Esophagus (tissue), 2 donors: ENCODE measurements at regions not wholly inside any gene's neighbourhood (a gene's known extent, or its start where the extent isn't known, plus 50 kb on each side); places are given as distances from the start of the nearest gene placed in this dataset.

Experiments used
- H3K27ac ChIP-seq, 2 donors: one replicate each; pipeline ENCODE4 v1.5.1; 2013; ENCODE audit warnings: low read depth in 2 of 2, mild to moderate bottlenecking in 2 of 2, inconsistent platforms in 1 of 2, low read length in 1 of 2, moderate library complexity in 1 of 2
- H3K27me3 ChIP-seq, 2 donors: one replicate each; pipeline ENCODE4 v1.6.1; 2013; ENCODE audit warnings: low read length in 2 of 2, control low read depth in 1 of 2, mild to moderate bottlenecking in 1 of 2; ENCODE audit not compliant: insufficient read depth in 2 of 2, control insufficient read depth in 1 of 2
- H3K36me3 ChIP-seq, 2 donors: one replicate each; pipeline ENCODE4 v1.6.1; 2013; ENCODE audit warnings: low read length in 1 of 2; ENCODE audit not compliant: control insufficient read depth in 2 of 2, insufficient read depth in 2 of 2
- H3K4me1 ChIP-seq, 2 donors: one replicate each; pipeline ENCODE4 v1.6.1; 2013; ENCODE audit warnings: low read length in 1 of 2; ENCODE audit not compliant: control insufficient read depth in 2 of 2, insufficient read depth in 2 of 2
- H3K4me3 ChIP-seq, 2 donors: one replicate each; pipeline ENCODE4 v1.5.1; 2013; ENCODE audit warnings: low read length in 2 of 2, mild to moderate bottlenecking in 2 of 2, low read depth in 1 of 2, moderate library complexity in 1 of 2
- H3K9me3 ChIP-seq, 2 donors: one replicate each; pipeline ENCODE4 v1.6.1; 2013; ENCODE audit warnings: mild to moderate bottlenecking in 2 of 2, low read depth in 1 of 2, low read length in 1 of 2, moderate library complexity in 1 of 2; ENCODE audit not compliant: control insufficient read depth in 2 of 2, insufficient read depth in 1 of 2
- WGBS, 2 donors: extraction: QIAGEN DNeasy Blood & Tissue Kit; methylation state at CpG; one replicate each; pipeline ENCODE4 v1.1.7; 2013; 5-methylcytosine and 5-hydroxymethylcytosine counted together
- donor health status: healthy with polysubstance abuse.
- donor health status: Bipolar disorder and iron deficiency.

- no peaks in the 10 kb centered on the region for H3K4me1 ChIP-seq
- H3K9me3 ChIP-seq, result no peaks in the 10 kb centered on the region
- WGBS, 2 donors, result 49 to 69% methylated on average over 2 of the region's 2 CpGs
- H3K36me3 ChIP-seq, result no peaks in the 10 kb centered on the region
- H3K27ac ChIP-seq, result no peak overlapping the region
- no peak overlapping the region for H3K4me3 ChIP-seq
- no peaks in the 10 kb centered on the region for H3K27me3 ChIP-seq
These were observed 181.7 kb upstream of the ZC3H12C start for GRCh38 chr11:109911488-109911887.

- 58 to 65% methylated on average over 4 of the region's 4 CpGs for WGBS, 2 donors
- no peaks in the 10 kb centered on the region for H3K36me3 ChIP-seq
These were observed 179.2 kb upstream of the ZC3H12C start for GRCh38 chr11:109914038-109914437.

GRCh38 chr11:109914809-109915653 lies 178.2 kb upstream of the ZC3H12C start:
- Histone ChIP-seq H3K27ac (no peak overlapping the region), H3K4me3 (no peak overlapping the region), H3K4me1 (no peaks in the 10 kb centered on the region), H3K9me3 (no peaks in the 10 kb centered on the region), H3K36me3 (no peaks in the 10 kb centered on the region), H3K27me3 (no peaks in the 10 kb centered on the region)
- 33 to 40% methylated on average over 5 of the region's 5 CpGs for WGBS, 2 donors

More at GRCh38 chr11:109914038-109914437, 179.2 kb upstream of the ZC3H12C start:
- Histone ChIP-seq H3K27me3 (no peaks in the 10 kb centered on the region), H3K27ac (no peak overlapping the region), H3K4me1 (no peaks in the 10 kb centered on the region), H3K4me3 (no peak overlapping the region), H3K9me3 (no peaks in the 10 kb centered on the region)

GRCh38 chr11:109926941-109927340 lies 166.3 kb upstream of the ZC3H12C start:
- WGBS, 2 donors, result 37 to 44% methylated on average over 3 of the region's 3 CpGs
- no peaks in the 10 kb centered on the region for H3K36me3 ChIP-seq
- no peak overlapping the region for H3K27ac ChIP-seq
- no peaks in the 10 kb centered on the region for H3K27me3 ChIP-seq
- H3K4me3 ChIP-seq, result no peak overlapping the region
- H3K9me3 ChIP-seq, result no peaks in the 10 kb centered on the region
- H3K4me1 ChIP-seq, result no peaks in the 10 kb centered on the region

- Histone ChIP-seq H3K27ac (no peak overlapping the region), H3K36me3 (no peaks in the 10 kb centered on the region), H3K4me3 (no peak overlapping the region), H3K27me3 (no peaks in the 10 kb centered on the region), H3K9me3 (no peaks in the 10 kb centered on the region), H3K4me1 (no peaks in the 10 kb centered on the region)
- 85 to 88% methylated on average over 3 of the region's 3 CpGs for WGBS, 2 donors
These were observed 163.9 kb upstream of the ZC3H12C start for GRCh38 chr11:109929308-109929707.

- WGBS, 2 donors, result 62 to 66% methylated on average over 4 of the region's 4 CpGs
- Histone ChIP-seq H3K27me3 (no peaks in the 10 kb centered on the region), H3K9me3 (no peaks in the 10 kb centered on the region)
These were observed 160.1 kb upstream of the ZC3H12C start for GRCh38 chr11:109933126-109933525.

GRCh38 chr11:109934151-109934550 lies 159.0 kb upstream of the ZC3H12C start:
- H3K36me3 ChIP-seq, result no peaks in the 10 kb centered on the region
- H3K9me3 ChIP-seq, result no peaks in the 10 kb centered on the region
- H3K27me3 ChIP-seq, result no peaks in the 10 kb centered on the region
- 85 to 86% methylated on average over 2 of the region's 2 CpGs for WGBS, 2 donors
- no peak overlapping the region for H3K4me3 ChIP-seq
- no peaks in the 10 kb centered on the region for H3K4me1 ChIP-seq
- H3K27ac ChIP-seq, result no peak overlapping the region

More at GRCh38 chr11:109933126-109933525, 160.1 kb upstream of the ZC3H12C start:
- H3K27ac ChIP-seq, result no peak overlapping the region
- no peak overlapping the region for H3K4me3 ChIP-seq
- no peaks in the 10 kb centered on the region for H3K36me3 ChIP-seq
- H3K4me1 ChIP-seq, result no peaks in the 10 kb centered on the region

- Histone ChIP-seq H3K4me3 (no peak overlapping the region), H3K27ac (no peak overlapping the region), H3K36me3 (no peaks in the 10 kb centered on the region), H3K9me3 (no peaks in the 10 kb centered on the region), H3K27me3 (no peaks in the 10 kb centered on the region), H3K4me1 (no peaks in the 10 kb centered on the region)
- WGBS, 2 donors, result 54 to 55% methylated on average over 2 of the region's 2 CpGs
These were observed 156.5 kb upstream of the ZC3H12C start for GRCh38 chr11:109936661-109937180.

GRCh38 chr11:109937968-109938367 lies 155.2 kb upstream of the ZC3H12C start:
- H3K27me3 ChIP-seq, result no peaks in the 10 kb centered on the region
- H3K27ac ChIP-seq, result no peak overlapping the region
- H3K9me3 ChIP-seq, result no peaks in the 10 kb centered on the region
- H3K4me3 ChIP-seq, result no peak overlapping the region
- no peaks in the 10 kb centered on the region for H3K4me1 ChIP-seq
- no peaks in the 10 kb centered on the region for H3K36me3 ChIP-seq
